MCF 10A (cell line): ENCODE measurements at regions not wholly inside any gene's neighbourhood (a gene's known extent, or its start where the extent isn't known, plus 50 kb on each side); places are given as distances from the start of the nearest gene placed in this dataset.
"Not testable (repeated sequence)": the region's sequence is repeated elsewhere in the genome, so short reads cannot be mapped to it uniquely, and the experiment has no call there.

Experiments
- BruUV-seq: library from RNA; stranded (reverse); fragments of 400-500 nt; replicated peaks from 2 replicates; lab custom pipeline; 2021; lab: Mats Ljungman, UMichigan
- CTCF ChIA-PET: fragments of 300-600 bp; sonication (Branson Sonifier 250); formaldehyde crosslinking; extraction: SDS; loops from one replicate; lab custom pipeline; 2021; ENCODE audit warnings: antibody characterized with exemption, inconsistent platforms; lab: Yijun Ruan, JAX
- POLR2A ChIA-PET: fragments of 300-600, 350-650 bp; sonication (Branson Sonifier 250); formaldehyde crosslinking; extraction: SDS; loops from one replicate; lab custom pipeline; 2020; ENCODE audit warnings: antibody characterized with exemption, inconsistent platforms; lab: Yijun Ruan, JAX
- DNase-seq: peaks from one replicate; pipeline ENCODE4 v3.0.0-alpha.2; 2018; ENCODE audit not compliant: unreplicated experiment
- H3K27ac Mint-ChIP-seq: one replicate; pipeline ENCODE4 v1.8.0; 2022; ENCODE audit warnings: mild to moderate bottlenecking, low read depth, mixed read lengths; ENCODE audit not compliant: unreplicated experiment
- H3K27me3 Mint-ChIP-seq: one replicate; pipeline ENCODE4 v1.8.0; 2022; ENCODE audit warnings: mixed read lengths; ENCODE audit not compliant: insufficient read depth, unreplicated experiment
- H3K36me3 Mint-ChIP-seq: one replicate; pipeline ENCODE4 v1.8.0; 2022; ENCODE audit warnings: mild to moderate bottlenecking, moderate library complexity, mixed read lengths; ENCODE audit not compliant: insufficient read depth, unreplicated experiment
- H3K4me1 Mint-ChIP-seq: one replicate; pipeline ENCODE4 v1.8.0; 2022; ENCODE audit warnings: mixed read lengths; ENCODE audit not compliant: insufficient read depth, unreplicated experiment
- H3K4me3 Mint-ChIP-seq: one replicate; pipeline ENCODE4 v1.8.0; 2022; ENCODE audit warnings: mild to moderate bottlenecking, moderate library complexity, mixed read lengths; ENCODE audit not compliant: unreplicated experiment
- H3K9me3 Mint-ChIP-seq: one replicate; pipeline ENCODE4 v1.8.0; 2022; ENCODE audit warnings: mixed read lengths; ENCODE audit not compliant: unreplicated experiment
- intact Hi-C: fragments of 100-400 bp; cut with micrococcal nuclease; formaldehyde crosslinking; loops from 2 replicates; pipeline ENCODE4 v1.14.1; 2022
- TF ChIP-seq, protein P1 (sequence below): fragments of 200-600 bp; IDR thresholded peaks from one replicate; pipeline ENCODE4 v1.8.0; 2022; ENCODE audit warnings: antibody characterized with exemption, mild to moderate bottlenecking; ENCODE audit not compliant: unreplicated experiment

DNA sequence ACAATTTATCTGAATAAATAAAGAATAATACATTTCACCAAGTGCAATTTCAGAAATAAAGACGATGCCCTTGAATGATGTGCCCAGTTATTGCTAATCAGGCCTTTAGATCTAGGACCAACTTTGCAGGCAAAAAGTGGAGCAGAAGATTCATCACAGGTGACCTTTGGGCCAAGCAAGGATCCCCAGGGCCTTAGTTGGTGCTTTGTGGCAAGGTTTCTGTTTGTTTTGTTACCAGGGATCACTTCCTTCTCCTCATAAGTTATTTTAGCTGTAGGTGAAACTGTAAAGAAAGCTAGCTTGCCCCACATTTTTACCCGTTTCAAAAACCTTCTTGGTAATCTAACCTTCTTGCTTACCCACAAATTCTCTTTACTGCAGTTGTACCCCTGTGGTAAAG lies 323.2 kb downstream of the NEBL start:
- H3K36me3 Mint-ChIP-seq = no peaks in the 10 kb centered on the region
- no peaks in the 10 kb centered on the region for H3K9me3 Mint-ChIP-seq
- H3K4me3 Mint-ChIP-seq = no peak overlapping the region
- H3K27me3 Mint-ChIP-seq = no peaks in the 10 kb centered on the region
- no TSS peak for BruUV-seq
- TF ChIP-seq, protein P1, sequence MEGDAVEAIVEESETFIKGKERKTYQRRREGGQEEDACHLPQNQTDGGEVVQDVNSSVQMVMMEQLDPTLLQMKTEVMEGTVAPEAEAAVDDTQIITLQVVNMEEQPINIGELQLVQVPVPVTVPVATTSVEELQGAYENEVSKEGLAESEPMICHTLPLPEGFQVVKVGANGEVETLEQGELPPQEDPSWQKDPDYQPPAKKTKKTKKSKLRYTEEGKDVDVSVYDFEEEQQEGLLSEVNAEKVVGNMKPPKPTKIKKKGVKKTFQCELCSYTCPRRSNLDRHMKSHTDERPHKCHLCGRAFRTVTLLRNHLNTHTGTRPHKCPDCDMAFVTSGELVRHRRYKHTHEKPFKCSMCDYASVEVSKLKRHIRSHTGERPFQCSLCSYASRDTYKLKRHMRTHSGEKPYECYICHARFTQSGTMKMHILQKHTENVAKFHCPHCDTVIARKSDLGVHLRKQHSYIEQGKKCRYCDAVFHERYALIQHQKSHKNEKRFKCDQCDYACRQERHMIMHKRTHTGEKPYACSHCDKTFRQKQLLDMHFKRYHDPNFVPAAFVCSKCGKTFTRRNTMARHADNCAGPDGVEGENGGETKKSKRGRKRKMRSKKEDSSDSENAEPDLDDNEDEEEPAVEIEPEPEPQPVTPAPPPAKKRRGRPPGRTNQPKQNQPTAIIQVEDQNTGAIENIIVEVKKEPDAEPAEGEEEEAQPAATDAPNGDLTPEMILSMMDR = no peak
- no peak for DNase-seq
- ChIA-PET CTCF (no interaction called here), POLR2A (no interaction called here)
- intact Hi-C loops = no loop called here
- H3K4me1 Mint-ChIP-seq = no peaks in the 10 kb centered on the region
- no peak overlapping the region for H3K27ac Mint-ChIP-seq

DNA sequence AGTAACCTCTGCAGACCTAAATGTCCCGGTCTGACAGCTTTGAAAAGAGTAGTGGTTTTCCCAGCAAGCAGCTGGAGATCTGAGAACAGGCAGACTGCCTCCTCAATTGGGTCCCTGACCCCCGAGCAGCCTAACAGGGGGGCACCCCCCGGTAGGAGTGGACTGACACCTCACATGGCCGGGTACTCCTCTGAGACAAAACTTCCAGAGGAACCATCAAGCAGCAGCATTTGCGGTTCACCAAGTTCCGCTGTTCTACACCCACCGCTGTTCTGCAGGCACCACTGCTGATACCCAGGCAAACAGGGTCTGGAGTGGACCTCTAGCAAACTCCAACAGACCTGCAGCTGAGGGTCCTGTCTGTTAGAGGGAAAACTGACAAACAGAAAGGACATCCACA lies 341.1 kb downstream of the NEBL start:
- POLR2A ChIA-PET, BruUV-seq: not testable (repeated sequence)

GRCh38 chr10:20552382-20552781 lies 344.7 kb downstream of the NEBL start:
- H3K9me3 Mint-ChIP-seq = peaks cover 10% of the 10 kb centered on the region
- no peaks in the 10 kb centered on the region for H3K4me1 Mint-ChIP-seq
- ChIA-PET CTCF (interaction anchor here (0.6 to 1.3 kb wide), 6 partner anchors 22 to 760 kb away, joined by 3 to 5 read pairs (median 3); no protein-coding TSS in a partner anchor), POLR2A (no interaction called here)
- H3K27me3 Mint-ChIP-seq = no peaks in the 10 kb centered on the region
- BruUV-seq = no TSS peak
- TF ChIP-seq, protein P1 = no peak
- H3K27ac Mint-ChIP-seq = no peak overlapping the region
- no peaks in the 10 kb centered on the region for H3K36me3 Mint-ChIP-seq
- no peak for DNase-seq
- no peak overlapping the region for H3K4me3 Mint-ChIP-seq
- intact Hi-C loops = no loop called here

More for the DNA sequence above, 341.1 kb downstream of the NEBL start:
- intact Hi-C loops, H3K27ac Mint-ChIP-seq, H3K9me3 Mint-ChIP-seq, H3K36me3 Mint-ChIP-seq, H3K4me3 Mint-ChIP-seq, H3K4me1 Mint-ChIP-seq, DNase-seq, H3K27me3 Mint-ChIP-seq: not testable (repeated sequence)
- CTCF ChIA-PET = interaction anchor here (0.6 kb wide), 1 partner anchor 546 kb away, joined by 3 read pairs; no protein-coding TSS in a partner anchor

GRCh38 chr10:20551761-20552160 lies 345.4 kb downstream of the NEBL start:
- DNase-seq = no peak
- BruUV-seq = no TSS peak
- H3K27ac Mint-ChIP-seq = no peak overlapping the region
- H3K9me3 Mint-ChIP-seq = peaks cover 10% of the 10 kb centered on the region
- ChIA-PET CTCF (no interaction called here), POLR2A (no interaction called here)
- TF ChIP-seq, protein P1 = no peak
- intact Hi-C loops = no loop called here
- H3K36me3 Mint-ChIP-seq = no peaks in the 10 kb centered on the region
- no peaks in the 10 kb centered on the region for H3K4me1 Mint-ChIP-seq
- no peak overlapping the region for H3K4me3 Mint-ChIP-seq
- no peaks in the 10 kb centered on the region for H3K27me3 Mint-ChIP-seq
